Activated T-helper 2 cell treated with anti-CD3 and anti-CD28 coated beads, Interferon-gamma antibody, Interleukin-2, Interleukin-4, amounts not matched to agents 10 μg/mL and 5 μg/mL and 100 μg/mL, durations not matched to agents 14 hours and 24 hours and 36 hours (primary cell): ENCODE measurements at regions not wholly inside any gene's neighbourhood (a gene's known extent, or its start where the extent isn't known, plus 50 kb on each side); places are given as distances from the start of the nearest gene placed in this dataset.
"Not testable (repeated sequence)": the region's sequence is repeated elsewhere in the genome, so short reads cannot be mapped to it uniquely, and the experiment has no call there.

Experiments used
- DNase-seq: peaks from one replicate; pipeline ENCODE4 v3.0.0; 2021; ENCODE audit warnings: low spot score
- H3K27ac Mint-ChIP-seq: one replicate; pipeline ENCODE4 v1.8.0; 2021; ENCODE audit warnings: mixed read lengths
- H3K27me3 Mint-ChIP-seq: one replicate; pipeline ENCODE4 v1.8.0; 2021; ENCODE audit warnings: low read depth, mixed read lengths
- H3K36me3 Mint-ChIP-seq: one replicate; pipeline ENCODE4 v1.8.0; 2021; ENCODE audit warnings: low read depth, mixed read lengths
- H3K4me1 Mint-ChIP-seq: one replicate; pipeline ENCODE4 v1.8.0; 2021; ENCODE audit warnings: low read depth, mixed read lengths
- H3K4me3 Mint-ChIP-seq: one replicate; pipeline ENCODE4 v1.8.0; 2021; ENCODE audit warnings: low read depth, mild to moderate bottlenecking, moderate library complexity, mixed read lengths
- H3K9me3 Mint-ChIP-seq: one replicate; pipeline ENCODE4 v1.8.0; 2021; ENCODE audit warnings: mixed read lengths
- intact Hi-C: fragments of 100-400 bp; cut with micrococcal nuclease; formaldehyde crosslinking; loops from one replicate; pipeline ENCODE4 v1.15.1; 2023

DNA sequence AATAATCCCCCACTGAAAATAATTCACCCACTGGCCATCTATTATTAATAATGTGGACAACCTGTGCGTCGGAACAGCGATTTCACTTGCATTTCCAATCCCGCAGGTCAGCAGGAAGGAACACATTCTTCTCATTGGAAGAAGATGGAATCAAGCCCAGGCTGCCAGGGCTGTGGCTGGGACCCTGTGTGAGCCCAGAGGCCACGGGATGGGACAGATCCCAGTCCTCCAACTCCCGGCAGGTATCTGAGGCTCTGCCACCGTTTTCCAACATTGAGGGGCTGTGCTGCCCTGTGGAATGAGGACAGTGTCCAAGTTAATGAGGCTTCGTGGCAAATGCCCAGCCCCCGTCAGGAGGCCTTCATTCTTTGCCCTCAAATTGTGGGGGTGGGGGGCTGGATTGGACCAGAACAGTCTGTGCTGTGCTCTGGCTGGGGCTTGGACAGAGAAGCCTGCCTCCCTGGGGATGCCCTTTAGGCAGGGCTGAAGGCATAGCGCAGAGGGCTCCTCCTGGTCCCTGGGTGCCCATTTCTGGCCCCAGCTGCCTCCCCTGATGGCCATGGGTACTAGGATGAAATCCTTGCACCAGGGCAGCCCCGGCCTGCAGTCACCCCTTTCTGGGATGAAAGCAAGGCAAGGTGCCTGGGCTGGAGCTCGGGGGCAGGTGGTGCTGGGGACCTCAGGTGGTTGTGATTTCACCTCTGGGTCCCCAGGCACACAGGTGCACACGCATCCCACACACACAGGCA is 195.0 kb upstream of the PPP1R26 start:
- H3K27me3 Mint-ChIP-seq: peaks cover 2% of the 10 kb centered on the region
- H3K4me3 Mint-ChIP-seq: no peak overlapping the region
- intact Hi-C loops: no loop called here

GRCh38 chr9:135286187-135286925 is 193.2 kb upstream of the PPP1R26 start:
- intact Hi-C loops, H3K4me3 Mint-ChIP-seq, DNase-seq, H3K36me3 Mint-ChIP-seq, H3K4me1 Mint-ChIP-seq, H3K27ac Mint-ChIP-seq, H3K27me3 Mint-ChIP-seq: not testable (repeated sequence)
- peaks cover 12% of the 10 kb centered on the region for H3K9me3 Mint-ChIP-seq

More for the DNA sequence above, 195.0 kb upstream of the PPP1R26 start:
- peaks cover 3% of the 10 kb centered on the region for H3K4me1 Mint-ChIP-seq
- H3K36me3 Mint-ChIP-seq: no peaks in the 10 kb centered on the region
- H3K9me3 Mint-ChIP-seq: peaks cover 12% of the 10 kb centered on the region
- no peak overlapping the region for H3K27ac Mint-ChIP-seq
- DNase-seq: no peak

DNA sequence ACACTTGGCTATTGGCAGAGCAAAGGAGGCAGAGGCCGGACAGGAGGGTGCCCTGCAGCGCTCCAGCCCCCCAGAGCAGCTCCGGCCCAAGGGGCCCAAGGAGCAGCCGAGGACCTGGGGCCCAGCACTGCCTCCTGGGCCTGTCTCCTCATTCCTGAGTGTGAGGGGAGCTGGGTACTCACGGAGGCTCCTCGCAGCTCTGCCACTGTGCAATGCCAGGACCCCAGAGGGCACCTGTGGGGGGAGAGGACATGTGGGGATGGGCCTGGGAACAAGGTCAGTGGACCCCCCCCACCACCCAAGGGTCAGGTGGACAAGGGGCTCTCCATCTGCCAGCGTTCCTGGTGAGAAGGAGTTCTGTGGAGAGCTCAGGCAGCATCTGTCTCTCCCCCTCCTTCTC is 192.6 kb upstream of the PPP1R26 start:
- no peak overlapping the region for H3K4me3 Mint-ChIP-seq
- H3K9me3 Mint-ChIP-seq: peaks cover 12% of the 10 kb centered on the region
- DNase-seq: no peak
- H3K4me1 Mint-ChIP-seq: peaks cover 3% of the 10 kb centered on the region
- no peaks in the 10 kb centered on the region for H3K36me3 Mint-ChIP-seq
- H3K27me3 Mint-ChIP-seq: peaks cover 3% of the 10 kb centered on the region
- intact Hi-C loops: no loop called here
- H3K27ac Mint-ChIP-seq: no peak overlapping the region

DNA sequence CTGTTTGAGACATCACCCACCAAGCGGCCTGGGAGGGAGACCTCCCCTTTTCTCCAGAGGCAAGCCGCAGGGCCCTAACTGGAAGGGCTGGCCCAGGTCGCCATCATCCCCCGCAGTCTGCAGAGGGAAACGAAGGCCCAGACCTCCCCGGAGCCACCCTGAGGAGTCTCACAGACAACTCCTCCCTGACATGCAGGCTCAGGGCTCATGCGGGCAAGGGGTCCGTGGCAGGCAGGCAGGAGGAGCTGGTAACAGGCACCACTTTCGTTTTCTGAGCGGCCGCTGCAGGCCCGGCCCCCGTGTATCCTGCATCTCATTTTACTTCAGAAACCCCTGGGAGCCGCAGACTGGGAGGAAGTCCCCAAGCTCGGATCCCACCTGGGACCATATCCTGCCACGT is 192.0 kb upstream of the PPP1R26 start:
- intact Hi-C loops: no loop called here
- Mint-ChIP-seq H3K36me3 (no peaks in the 10 kb centered on the region), H3K4me3 (no peak overlapping the region), H3K27me3 (peaks cover 3% of the 10 kb centered on the region), H3K9me3 (peaks cover 12% of the 10 kb centered on the region), H3K4me1 (peaks cover 3% of the 10 kb centered on the region), H3K27ac (no peak overlapping the region)
- DNase-seq: no peak

DNA sequence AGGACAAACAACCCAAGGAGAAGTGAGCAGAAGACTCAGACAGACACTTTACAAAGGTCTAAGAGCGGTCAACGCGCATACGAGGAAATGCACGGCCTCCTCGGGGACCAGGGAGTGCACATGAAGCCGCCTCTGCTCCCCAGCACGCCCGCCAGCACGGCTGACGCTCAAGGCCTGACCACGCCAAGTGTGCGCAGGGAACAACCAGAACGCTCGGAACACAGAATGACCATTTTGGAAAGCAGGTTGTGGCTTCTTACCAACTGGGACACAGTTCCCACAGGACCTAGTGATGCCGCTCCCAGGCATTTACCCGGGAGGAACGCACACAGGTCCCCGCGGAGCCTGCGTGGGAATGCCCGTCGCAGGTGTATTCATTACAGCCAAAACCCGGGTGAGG is 191.5 kb upstream of the PPP1R26 start:
- H3K4me3 Mint-ChIP-seq: no peak overlapping the region
- no peaks in the 10 kb centered on the region for H3K36me3 Mint-ChIP-seq
- peaks cover 3% of the 10 kb centered on the region for H3K4me1 Mint-ChIP-seq
- peaks cover 3% of the 10 kb centered on the region for H3K27me3 Mint-ChIP-seq
- H3K27ac Mint-ChIP-seq: no peak overlapping the region
- DNase-seq: no peak
- peaks cover 12% of the 10 kb centered on the region for H3K9me3 Mint-ChIP-seq
- intact Hi-C loops: no loop called here

DNA sequence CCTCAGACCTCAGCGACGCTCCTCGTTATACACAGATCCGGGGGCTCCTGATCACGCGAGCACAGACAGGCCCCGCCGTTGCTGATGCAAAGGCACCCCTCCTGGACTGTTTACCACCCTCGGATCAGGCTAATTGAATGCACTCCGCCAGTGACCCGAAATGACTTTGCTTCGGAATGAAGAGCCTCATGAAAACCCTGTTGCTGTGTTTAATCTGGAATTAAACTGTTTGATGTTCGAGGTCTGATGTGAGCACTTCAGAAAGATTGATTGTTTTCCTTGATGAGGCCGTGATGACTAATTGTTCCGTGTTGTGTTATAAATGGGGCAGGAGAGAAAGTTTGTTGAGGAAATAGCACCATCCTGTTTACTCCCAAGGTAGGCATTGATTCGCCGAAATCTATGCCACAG is 190.5 kb upstream of the PPP1R26 start:
- peaks cover 3% of the 10 kb centered on the region for H3K27me3 Mint-ChIP-seq
- no peak overlapping the region for H3K4me3 Mint-ChIP-seq
- no peaks in the 10 kb centered on the region for H3K36me3 Mint-ChIP-seq
- no peak for DNase-seq
- peaks cover 3% of the 10 kb centered on the region for H3K4me1 Mint-ChIP-seq
- H3K9me3 Mint-ChIP-seq: peaks cover 12% of the 10 kb centered on the region
- H3K27ac Mint-ChIP-seq: no peak overlapping the region
- intact Hi-C loops: no loop called here

- Mint-ChIP-seq H3K9me3 (peaks cover 12% of the 10 kb centered on the region), H3K36me3 (no peaks in the 10 kb centered on the region), H3K27me3 (peaks cover 3% of the 10 kb centered on the region), H3K27ac (no peak overlapping the region), H3K4me1 (peaks cover 3% of the 10 kb centered on the region), H3K4me3 (no peak overlapping the region)
- no peak for DNase-seq
- intact Hi-C loops: no loop called here
These were observed 189.5 kb upstream of the PPP1R26 start for GRCh38 chr9:135290086-135290485.

DNA sequence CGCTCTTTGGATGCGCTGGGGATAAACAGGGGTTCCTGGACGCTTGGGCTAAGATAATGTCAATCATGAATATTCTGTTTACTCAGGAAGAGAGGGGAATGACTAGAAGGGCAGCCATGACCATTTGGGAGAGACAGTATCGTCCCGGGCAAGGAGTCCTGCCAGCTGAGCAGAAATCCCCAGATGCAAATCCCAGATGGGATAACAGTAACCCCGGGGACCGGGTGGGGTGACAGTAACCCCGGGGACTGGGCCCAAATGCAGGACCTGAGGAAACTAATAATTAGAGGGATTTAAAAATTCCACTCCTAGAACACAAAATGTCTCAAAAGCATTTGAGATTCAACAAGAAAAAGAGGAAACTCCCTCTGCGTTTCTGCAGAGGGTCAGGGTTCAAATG is 189.0 kb upstream of the PPP1R26 start:
- intact Hi-C loops: no loop called here
- no peak for DNase-seq
- Mint-ChIP-seq H3K4me3 (no peak overlapping the region), H3K27ac (no peak overlapping the region), H3K4me1 (peaks cover 3% of the 10 kb centered on the region), H3K9me3 (peaks cover 12% of the 10 kb centered on the region), H3K27me3 (peaks cover 3% of the 10 kb centered on the region), H3K36me3 (no peaks in the 10 kb centered on the region)

- Mint-ChIP-seq H3K4me3 (no peak overlapping the region), H3K36me3 (no peaks in the 10 kb centered on the region), H3K9me3 (peaks cover 10% of the 10 kb centered on the region), H3K27ac (no peak overlapping the region), H3K27me3 (peaks cover 3% of the 10 kb centered on the region), H3K4me1 (peaks cover 3% of the 10 kb centered on the region)
- DNase-seq: no peak
- intact Hi-C loops: no loop called here
These were observed 188.4 kb upstream of the PPP1R26 start for GRCh38 chr9:135291165-135291564.

DNA sequence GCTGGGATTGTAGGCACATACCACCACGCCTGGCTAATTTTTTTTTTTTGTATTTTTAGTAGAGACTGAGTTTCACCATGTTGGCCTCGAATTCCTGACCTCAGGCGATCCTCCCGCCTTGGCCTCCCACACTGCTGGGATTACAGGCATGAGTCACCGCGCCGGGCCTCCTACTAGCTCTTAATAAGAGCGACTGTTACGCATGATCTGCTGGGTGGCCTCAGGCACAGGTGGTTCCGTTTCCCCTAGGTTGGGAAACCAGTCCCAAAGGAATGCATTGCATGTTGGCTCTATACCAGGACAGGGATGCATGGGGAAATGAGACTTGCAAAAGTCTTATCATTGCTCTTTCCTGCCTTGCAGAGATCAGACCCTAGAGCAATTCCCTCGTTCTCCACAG is 184.7 kb upstream of the PPP1R26 start:
- no peaks in the 10 kb centered on the region for H3K9me3 Mint-ChIP-seq
- H3K27ac Mint-ChIP-seq: no peak overlapping the region
- no peaks in the 10 kb centered on the region for H3K36me3 Mint-ChIP-seq
- DNase-seq: no peak
- no peaks in the 10 kb centered on the region for H3K4me1 Mint-ChIP-seq
- H3K4me3 Mint-ChIP-seq: no peak overlapping the region
- intact Hi-C loops: no loop called here
- peaks cover 1% of the 10 kb centered on the region for H3K27me3 Mint-ChIP-seq

- DNase-seq: no peak
- Mint-ChIP-seq H3K9me3 (no peaks in the 10 kb centered on the region), H3K4me3 (no peak overlapping the region), H3K4me1 (no peaks in the 10 kb centered on the region), H3K27me3 (peaks cover 1% of the 10 kb centered on the region), H3K27ac (no peak overlapping the region), H3K36me3 (no peaks in the 10 kb centered on the region)
- intact Hi-C loops: no loop called here
These were observed 183.9 kb upstream of the PPP1R26 start for GRCh38 chr9:135295551-135296300.

DNA sequence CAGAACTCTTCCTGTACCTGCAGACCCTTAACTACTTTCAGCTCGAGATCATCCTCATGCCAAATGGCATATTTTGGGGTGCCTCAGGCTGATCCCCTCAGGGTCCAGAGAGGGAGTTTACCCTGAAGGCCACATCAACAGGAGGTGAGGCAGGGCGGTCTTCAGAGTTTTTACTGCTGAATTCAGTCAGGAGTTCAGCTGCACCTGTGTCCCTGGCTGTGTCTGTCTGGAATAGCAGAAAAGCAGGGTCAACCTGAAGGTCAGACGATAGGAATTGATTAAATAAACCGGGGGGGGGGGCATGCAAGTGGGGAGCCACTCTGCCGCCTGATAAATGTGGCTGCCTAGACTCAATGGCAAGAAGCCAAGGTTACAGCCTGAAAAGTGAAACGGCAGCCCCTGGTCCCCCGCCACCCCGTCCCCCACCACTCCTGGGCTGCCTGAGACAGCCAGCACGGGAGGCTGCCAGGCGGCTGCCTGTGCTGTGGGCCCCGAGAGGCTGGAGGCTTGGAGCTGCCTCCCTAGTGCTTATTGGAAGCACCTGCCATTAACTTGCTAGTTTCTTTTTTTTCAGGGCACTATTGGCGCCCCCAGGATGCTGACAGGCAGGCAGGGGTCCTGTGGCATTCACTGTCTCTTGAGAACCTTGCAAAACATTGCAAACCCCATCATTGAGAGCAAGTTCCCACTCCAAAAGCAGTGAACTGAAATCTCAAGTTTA is 182.7 kb upstream of the PPP1R26 start:
- Mint-ChIP-seq H3K36me3 (no peaks in the 10 kb centered on the region), H3K27me3 (no peaks in the 10 kb centered on the region)
- no peak for DNase-seq

More for the DNA sequence above, 182.7 kb upstream of the PPP1R26 start:
- Mint-ChIP-seq H3K4me1 (no peaks in the 10 kb centered on the region), H3K27ac (no peak overlapping the region), H3K4me3 (no peak overlapping the region), H3K9me3 (no peaks in the 10 kb centered on the region)
- intact Hi-C loops: no loop called here
